ENCODE measurements at regions not wholly inside any gene's neighbourhood (a gene's known extent, or its start where the extent isn't known, plus 50 kb on each side); places are given as distances from the start of the nearest gene placed in this dataset.

GRCh38 chr4:100799761-100800539 is 282.1 kb upstream of the EMCN start:
- H3K9me3 ChIP-seq, result no peaks in the 10 kb centered on the region
- intact Hi-C loops (cut with DNase I; ENCODE audit: low total_unique reads), result no loop called here
- no peaks in the 10 kb centered on the region for H3K27me3 ChIP-seq
- H3K4me1 ChIP-seq, result no peaks in the 10 kb centered on the region
- 87 to 89% methylated on average over 7 of the region's 7 CpGs for WGBS, 2 donors
- DNase-seq, result no peak
- H3K36me3 ChIP-seq (ENCODE audit: low read depth, missing control alignments), result no peaks in the 10 kb centered on the region
- H3K4me3 ChIP-seq, result no peak overlapping the region
- TF ChIP-seq POLR2A (IDR thresholded peaks at IDR 0.05), result no peak
- no peak for TF ChIP-seq CTCF (IDR thresholded peaks at IDR 0.05)
- no peak overlapping the region for H3K27ac ChIP-seq

GRCh38 chr4:100797791-100798190 is 280.0 kb upstream of the EMCN start:
- Histone ChIP-seq H3K4me1 (no peaks in the 10 kb centered on the region), H3K4me3 (no peak overlapping the region), H3K27ac (no peak overlapping the region), H3K36me3 (ENCODE audit: low read depth, missing control alignments) (no peaks in the 10 kb centered on the region), H3K9me3 (no peaks in the 10 kb centered on the region), H3K27me3 (no peaks in the 10 kb centered on the region)
- intact Hi-C loops (cut with DNase I; ENCODE audit: low total_unique reads), result no loop called here
- TF ChIP-seq CTCF (IDR thresholded peaks at IDR 0.05) (no peak), POLR2A (IDR thresholded peaks at IDR 0.05) (no peak)
- no peak for DNase-seq
- WGBS, 2 donors, result 6 to 48% methylated on average over 1 of the region's 1 CpG

- no peaks in the 10 kb centered on the region for H3K36me3 ChIP-seq (ENCODE audit: low read depth, missing control alignments)
- WGBS, 2 donors, result 88% methylated on average over 1 of the region's 1 CpG
- no peak overlapping the region for H3K27ac ChIP-seq
- H3K27me3 ChIP-seq, result no peaks in the 10 kb centered on the region
- no peak overlapping the region for H3K4me3 ChIP-seq
- intact Hi-C loops (cut with DNase I; ENCODE audit: low total_unique reads), result no loop called here
- no peak for DNase-seq
- TF ChIP-seq CTCF (IDR thresholded peaks at IDR 0.05) (no peak), POLR2A (IDR thresholded peaks at IDR 0.05) (no peak)
- no peaks in the 10 kb centered on the region for H3K4me1 ChIP-seq
- H3K9me3 ChIP-seq, result no peaks in the 10 kb centered on the region
These were observed 279.5 kb upstream of the EMCN start for GRCh38 chr4:100797356-100797755.

- Histone ChIP-seq H3K9me3 (no peaks in the 10 kb centered on the region), H3K27me3 (no peaks in the 10 kb centered on the region), H3K36me3 (ENCODE audit: low read depth, missing control alignments) (no peaks in the 10 kb centered on the region), H3K27ac (no peak overlapping the region), H3K4me3 (no peak overlapping the region), H3K4me1 (no peaks in the 10 kb centered on the region)
- no peak for TF ChIP-seq CTCF (IDR thresholded peaks at IDR 0.05)
- no peak for TF ChIP-seq POLR2A (IDR thresholded peaks at IDR 0.05)
- intact Hi-C loops (cut with DNase I; ENCODE audit: low total_unique reads), result no loop called here
- DNase-seq, result no peak
- WGBS, 2 donors, result 82 to 87% methylated on average over 2 of the region's 2 CpGs
These were observed 278.5 kb upstream of the EMCN start for GRCh38 chr4:100796332-100796731.

- no peaks in the 10 kb centered on the region for H3K27me3 ChIP-seq
- 83 to 100% methylated on average over 1 of the region's 1 CpG for WGBS, 2 donors
- no peaks in the 10 kb centered on the region for H3K4me1 ChIP-seq
- TF ChIP-seq POLR2A (IDR thresholded peaks at IDR 0.05) (no peak), CTCF (IDR thresholded peaks at IDR 0.05) (no peak)
- H3K36me3 ChIP-seq (ENCODE audit: low read depth, missing control alignments), result no peaks in the 10 kb centered on the region
- H3K9me3 ChIP-seq, result no peaks in the 10 kb centered on the region
- DNase-seq, result no peak
- no peak overlapping the region for H3K4me3 ChIP-seq
- intact Hi-C loops (cut with DNase I; ENCODE audit: low total_unique reads), result no loop called here
- no peak overlapping the region for H3K27ac ChIP-seq
These were observed 277.8 kb upstream of the EMCN start for GRCh38 chr4:100795581-100795980.
